Sigmoid colon (tissue), 4 donors: ENCODE measurements at regions not wholly inside any gene's neighbourhood (a gene's known extent, or its start where the extent isn't known, plus 50 kb on each side); places are given as distances from the start of the nearest gene placed in this dataset.

Experiments used
- CTCF ChIP-seq, 4 experiments: fragments of 450-650 bp in 3 of 4; fragments of 200-600 bp in 1 of 4; IDR thresholded peaks; one replicate each; pipeline ENCODE4 v1.5.1; 2016 to 2019; ENCODE audit warnings: antibody characterized with exemption in 4 of 4, mild to moderate bottlenecking in 3 of 4, moderate library complexity in 2 of 4
- POLR2A ChIP-seq, 2 donors: fragments of 450-650 bp; IDR thresholded peaks; one replicate each; pipeline ENCODE4 v1.6.1; 2016; ENCODE audit warnings: antibody characterized with exemption in 2 of 2, mild to moderate bottlenecking in 2 of 2, moderate library complexity in 2 of 2
- POLR2AphosphoS5 ChIP-seq, 4 donors: sonication (generic); formaldehyde crosslinking; IDR thresholded peaks; one replicate each; pipeline ENCODE4 v1.6.1; 2017; ENCODE audit warnings: antibody characterized with exemption in 4 of 4

GRCh38 chr6:145497006-145497405 is 238.3 kb downstream of the EPM2A start:
- no peak for TF ChIP-seq POLR2A (IDR thresholded peaks at IDR 0.05)
- TF ChIP-seq CTCF (IDR thresholded peaks at IDR 0.05) = no peak
- TF ChIP-seq POLR2AphosphoS5 (IDR thresholded peaks at IDR 0.05) = no peak
